Urothelium cell line (cell line): ENCODE measurements at regions not wholly inside any gene's neighbourhood (a gene's known extent, or its start where the extent isn't known, plus 50 kb on each side); places are given as distances from the start of the nearest gene placed in this dataset.

Experiments used
- DNase-seq: peaks from one replicate; pipeline ENCODE4 v3.0.0; 2011; ENCODE audit warnings: low spot score, mixed read lengths
- FAIRE-seq: peaks from 2 replicates; lab custom pipeline; 2011; peaks lifted over from hg19 to GRCh38; lab: Jason Lieb, UNC

DNA sequence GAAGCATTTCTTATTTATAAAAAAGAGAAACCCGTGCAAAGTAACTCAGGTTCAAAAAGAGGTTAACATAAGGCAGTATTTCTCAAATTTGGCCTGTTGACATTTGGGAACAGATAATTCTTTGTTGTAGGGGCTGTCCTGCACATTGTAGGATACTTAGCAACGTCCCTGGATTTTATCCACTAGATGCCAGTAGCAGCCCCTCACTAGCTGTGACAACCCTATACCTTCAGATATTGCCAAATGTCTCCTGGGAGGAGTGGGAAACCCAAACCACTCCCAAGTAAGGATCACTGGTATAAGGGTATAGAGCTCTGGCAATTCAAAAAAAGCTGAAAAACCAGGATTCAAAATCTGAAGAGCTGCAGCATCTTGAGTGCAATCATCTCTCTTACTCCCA, 202.3 kb upstream of the PRKCQ start:
- no peak for FAIRE-seq
- no peak for DNase-seq

DNA sequence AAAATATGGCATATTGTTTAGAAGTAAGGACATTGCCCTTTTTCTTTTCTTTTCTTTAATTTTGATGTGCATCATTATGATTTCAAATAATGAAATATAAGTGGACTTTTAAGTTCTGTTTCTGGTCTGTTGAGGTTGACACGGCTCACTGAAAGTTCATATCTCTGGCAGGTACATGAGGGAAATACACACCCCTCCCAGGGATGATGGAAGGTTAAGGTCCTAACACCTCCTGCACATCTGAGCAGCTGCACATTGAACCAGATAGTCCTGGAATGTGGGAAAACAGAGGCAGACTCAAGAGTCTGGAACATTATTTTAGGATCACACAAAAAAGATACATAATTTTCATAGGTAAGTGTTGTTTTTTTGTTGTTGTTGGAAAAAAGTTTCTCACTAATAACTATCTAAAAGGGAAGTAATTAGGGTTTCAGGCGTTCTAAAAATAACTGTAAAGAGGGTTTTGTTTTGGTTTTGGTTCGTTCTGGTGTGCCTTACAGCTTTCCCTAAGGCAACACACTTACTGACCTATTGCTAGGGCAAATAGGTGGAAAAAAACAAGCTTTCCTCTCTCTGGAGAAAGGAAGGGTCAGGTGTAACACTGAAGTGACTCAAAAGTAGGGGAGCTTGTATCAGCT, 201.2 kb upstream of the PRKCQ start:
- no peak for DNase-seq
- FAIRE-seq: no peak

DNA sequence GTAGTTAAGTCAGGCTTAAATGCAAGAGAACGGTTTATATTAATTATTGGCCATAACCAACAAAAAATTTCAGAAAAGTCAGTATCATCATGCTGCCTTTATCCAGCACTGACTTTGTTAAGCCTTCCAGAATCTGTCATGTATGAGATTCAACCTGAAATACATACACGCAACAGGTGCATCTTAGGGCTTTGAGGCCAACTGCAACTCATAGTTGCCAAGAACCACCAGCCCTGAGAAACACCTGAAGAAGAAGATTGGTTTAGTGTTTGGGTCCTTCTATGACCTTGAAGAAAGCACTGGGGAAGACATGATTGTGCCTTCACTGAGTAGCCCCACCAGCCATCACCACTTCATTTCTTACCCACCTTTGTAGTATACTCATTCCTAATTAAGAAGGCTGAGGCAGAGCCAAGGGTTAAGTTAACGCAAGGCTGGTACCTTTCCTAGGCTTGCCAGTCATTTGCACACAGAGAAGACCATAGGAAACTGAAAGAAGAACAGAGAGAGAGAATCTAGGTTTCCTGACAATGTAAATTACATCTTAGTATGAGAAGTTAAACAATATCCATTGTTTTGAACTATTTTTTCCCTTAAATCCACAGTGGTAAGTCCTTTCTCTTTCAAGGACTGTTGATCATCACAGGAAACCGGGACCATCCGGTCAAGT, 200.1 kb upstream of the PRKCQ start:
- DNase-seq (no peak), FAIRE-seq (no peak)

DNA sequence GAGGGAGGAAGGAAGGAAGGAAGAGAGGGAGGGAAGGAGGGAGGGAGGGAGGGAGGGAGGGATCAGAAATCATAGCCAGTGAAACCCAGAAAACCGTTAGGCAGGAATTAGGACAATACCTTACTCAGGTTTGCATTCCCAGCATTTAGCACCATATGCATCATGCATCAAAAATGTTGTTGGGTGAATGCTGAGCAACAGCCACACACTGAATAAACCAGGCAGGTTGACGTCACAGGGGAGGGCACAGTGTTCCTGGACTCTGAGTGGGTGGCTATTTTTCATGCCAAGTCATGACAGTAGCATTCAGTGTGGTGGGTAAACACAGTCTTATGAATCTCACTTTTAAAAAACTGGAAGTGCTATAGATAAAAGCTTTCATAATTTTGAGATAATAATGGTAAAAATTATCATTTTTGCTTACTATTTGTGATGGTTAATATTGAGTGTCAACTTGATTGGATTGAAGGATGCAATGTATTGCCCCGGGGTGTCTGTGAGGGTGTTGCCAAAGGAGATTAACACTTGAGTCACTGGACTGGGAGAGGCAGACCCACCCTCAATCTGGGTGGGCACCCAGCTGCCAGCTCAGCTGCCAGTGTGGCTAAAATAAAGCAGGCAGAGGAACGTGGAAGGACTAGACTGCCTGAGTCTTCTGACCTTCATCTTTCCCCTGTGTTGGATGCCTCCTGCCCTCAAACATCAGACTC, 199.1 kb upstream of the PRKCQ start:
- peak; percentile 87 for DNase-seq
- peak; percentile 74 for FAIRE-seq

DNA sequence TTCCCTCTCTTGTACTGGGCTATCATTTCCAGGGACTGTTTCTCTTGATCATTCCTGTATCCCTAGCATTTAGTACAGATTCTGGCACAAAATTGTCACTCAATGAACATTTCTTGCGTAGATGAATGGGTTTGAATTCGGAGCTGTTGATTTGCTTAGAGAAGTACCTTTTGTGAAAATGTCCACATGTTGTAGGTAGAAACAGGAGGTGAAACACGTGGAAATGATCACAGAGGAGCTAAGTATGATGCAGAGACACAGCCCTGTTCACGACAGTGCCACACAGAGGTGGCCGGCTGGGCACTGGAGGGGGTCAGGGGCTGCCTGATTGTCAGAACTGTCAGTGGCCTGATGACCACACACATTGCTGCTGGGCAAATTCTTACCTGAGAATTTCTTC, 196.1 kb upstream of the PRKCQ start:
- FAIRE-seq (no peak), DNase-seq (no peak)

DNA sequence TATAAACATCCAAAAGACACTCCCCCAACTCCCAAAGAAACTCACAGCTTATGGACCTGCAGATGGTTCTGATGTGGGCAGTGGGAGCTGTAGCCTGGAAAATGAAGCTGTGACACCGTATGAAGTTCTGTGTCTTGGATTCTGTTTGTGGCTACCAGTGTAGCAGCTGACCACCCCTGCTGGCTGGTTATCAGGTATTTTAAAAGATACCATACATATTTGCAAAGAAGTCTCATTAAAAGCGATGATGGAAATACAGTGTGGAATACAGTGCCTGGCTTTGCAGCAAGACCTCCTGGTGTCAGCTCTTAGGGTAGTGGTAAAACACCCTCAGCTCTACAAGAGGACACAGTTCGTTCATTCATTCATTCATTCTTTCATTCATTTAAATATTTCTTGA, 194.3 kb upstream of the PRKCQ start:
- FAIRE-seq (no peak), DNase-seq (no peak)

DNA sequence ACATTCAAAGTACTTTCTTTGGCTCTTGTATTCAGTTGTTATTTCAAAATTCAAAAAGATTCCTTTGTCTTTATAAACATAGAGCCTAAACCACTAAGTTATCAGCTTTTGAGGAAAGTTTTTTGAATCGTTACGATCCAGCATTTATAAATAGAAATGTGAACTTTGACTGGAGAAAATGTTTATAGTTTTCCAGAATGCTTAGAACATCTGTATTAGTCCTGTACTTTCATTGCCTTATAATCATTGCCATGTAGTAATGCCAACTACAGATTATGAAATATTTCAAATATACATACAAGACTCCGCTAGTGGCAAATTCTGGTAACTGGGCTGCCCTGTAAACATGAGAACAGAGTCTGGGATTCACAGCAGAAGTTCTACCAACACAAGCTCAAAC, 191.3 kb upstream of the PRKCQ start:
- no peak for FAIRE-seq

DNA sequence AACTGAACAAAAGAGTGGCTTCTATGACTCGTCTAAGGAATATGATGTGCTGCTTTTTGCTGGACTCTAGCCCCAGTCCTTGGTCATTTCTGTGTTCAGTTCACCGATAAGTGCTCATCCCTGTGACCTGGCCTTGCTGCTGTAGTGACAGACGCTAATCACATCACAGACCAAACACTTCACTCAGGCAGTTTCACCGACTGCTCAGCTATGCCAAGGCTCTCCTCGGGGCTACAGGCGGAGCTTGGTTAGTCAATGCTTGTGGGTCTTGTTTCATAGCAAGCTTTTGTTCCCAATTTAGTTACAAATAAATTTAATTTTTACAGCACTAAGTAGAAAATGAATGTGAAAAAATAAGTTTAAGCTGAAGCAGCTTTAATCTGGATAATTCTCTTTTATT, 190.8 kb upstream of the PRKCQ start:
- DNase-seq: no peak
- FAIRE-seq: no peak

More for the DNA sequence above, 191.3 kb upstream of the PRKCQ start:
- DNase-seq: no peak

DNA sequence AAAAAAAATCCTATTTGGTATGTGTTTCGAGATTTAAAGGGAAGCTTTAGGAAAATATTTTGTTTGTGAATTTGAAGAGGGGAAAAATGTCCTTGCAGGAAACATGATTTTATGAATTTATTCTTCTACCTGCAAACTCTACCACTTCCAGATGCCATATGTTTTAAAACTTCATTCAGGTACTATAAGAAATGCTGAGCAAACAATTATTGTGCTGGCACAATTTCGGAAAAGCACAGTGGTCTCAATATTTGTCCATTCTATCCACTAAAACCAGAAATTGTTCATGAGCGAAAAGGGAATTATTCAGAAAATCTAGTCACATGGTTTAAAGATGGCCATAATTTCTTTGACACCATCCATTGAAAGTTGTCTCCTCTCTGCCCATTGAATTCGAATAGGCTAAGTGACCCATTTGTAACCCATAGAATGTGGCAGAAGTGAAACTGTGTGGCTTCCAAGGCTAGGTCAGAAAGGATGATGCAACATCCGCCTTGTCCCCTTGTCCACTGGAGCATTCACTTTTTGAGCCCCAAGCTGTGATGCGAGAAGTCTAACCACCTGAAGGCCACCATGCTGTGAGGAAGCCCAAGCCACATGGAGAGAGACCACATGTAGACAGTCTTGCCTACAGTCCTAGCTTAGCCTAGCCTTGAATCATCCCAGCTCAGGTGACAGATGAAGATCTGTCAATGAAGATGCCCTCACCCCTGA, 189.8 kb upstream of the PRKCQ start:
- FAIRE-seq (no peak), DNase-seq (no peak)

DNA sequence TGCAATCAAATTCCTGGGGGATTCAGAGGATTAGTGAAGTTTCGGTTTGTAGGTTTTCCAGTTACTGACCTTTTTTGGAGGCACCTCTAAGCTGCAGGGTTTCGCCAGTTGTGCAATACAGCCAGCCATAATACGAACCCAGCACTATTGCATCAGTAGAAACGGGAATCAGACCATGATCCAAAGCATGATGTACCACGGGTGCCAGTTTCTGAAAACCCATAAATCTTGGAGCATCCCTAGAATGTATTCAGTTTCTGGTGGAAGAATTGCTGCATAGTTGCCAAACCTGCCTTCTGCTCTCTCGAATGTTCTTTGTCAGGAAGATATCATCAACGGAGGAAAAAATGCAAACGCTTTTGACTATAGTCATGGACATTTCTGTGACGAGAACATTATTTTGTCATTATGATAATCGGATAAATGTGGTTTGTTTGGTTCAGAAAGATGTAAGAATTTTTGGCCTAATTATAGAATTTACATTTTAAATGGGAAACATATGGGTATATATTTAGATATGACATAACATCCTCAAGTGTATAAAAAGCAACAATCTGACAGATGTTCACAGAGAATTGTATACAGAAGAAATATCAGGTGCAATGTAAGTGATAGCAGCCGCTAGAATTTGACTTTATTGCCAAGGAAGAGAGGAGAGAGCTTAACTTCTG, 186.2 kb upstream of the PRKCQ start:
- FAIRE-seq: no peak
- no peak for DNase-seq

DNA sequence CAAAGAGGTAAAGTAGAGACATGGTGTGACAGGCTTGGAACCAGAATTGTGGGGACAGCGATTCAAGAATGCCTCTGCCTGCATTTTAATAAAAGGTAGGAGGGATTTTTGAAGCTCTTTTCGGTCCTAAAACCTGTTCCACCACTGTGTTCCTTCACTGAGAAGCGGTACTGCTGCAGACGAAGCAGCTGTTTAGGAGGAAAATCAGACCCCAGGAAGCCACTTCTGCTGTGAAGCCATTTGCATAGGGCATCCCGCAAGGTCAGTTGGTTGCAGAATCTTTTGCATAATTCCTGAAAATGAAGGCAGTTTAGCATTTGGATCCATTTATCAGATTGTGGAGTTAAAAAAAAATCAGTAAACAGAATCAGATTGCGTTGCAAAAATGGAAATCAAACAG, 183.3 kb upstream of the PRKCQ start:
- FAIRE-seq (no peak), DNase-seq (no peak)

DNA sequence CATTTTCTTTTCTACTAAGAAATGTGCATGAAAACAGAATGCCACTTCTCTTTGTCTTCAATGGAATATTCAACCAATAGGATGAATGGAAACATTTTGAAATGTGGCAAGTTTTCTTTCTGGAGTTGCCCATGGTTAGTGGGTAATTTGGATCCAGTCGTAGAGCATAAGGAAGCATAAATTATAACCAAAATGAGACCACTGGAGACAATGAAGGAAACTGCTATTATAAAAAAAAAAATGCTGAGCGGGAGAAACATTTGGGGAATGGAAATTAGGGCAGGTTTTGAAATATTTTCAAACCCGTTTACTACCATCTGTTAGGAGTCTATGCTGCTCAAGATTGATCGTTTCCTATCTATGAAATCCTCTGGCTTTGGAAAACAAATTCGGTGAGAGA, 182.9 kb upstream of the PRKCQ start:
- FAIRE-seq (no peak), DNase-seq (no peak)

DNA sequence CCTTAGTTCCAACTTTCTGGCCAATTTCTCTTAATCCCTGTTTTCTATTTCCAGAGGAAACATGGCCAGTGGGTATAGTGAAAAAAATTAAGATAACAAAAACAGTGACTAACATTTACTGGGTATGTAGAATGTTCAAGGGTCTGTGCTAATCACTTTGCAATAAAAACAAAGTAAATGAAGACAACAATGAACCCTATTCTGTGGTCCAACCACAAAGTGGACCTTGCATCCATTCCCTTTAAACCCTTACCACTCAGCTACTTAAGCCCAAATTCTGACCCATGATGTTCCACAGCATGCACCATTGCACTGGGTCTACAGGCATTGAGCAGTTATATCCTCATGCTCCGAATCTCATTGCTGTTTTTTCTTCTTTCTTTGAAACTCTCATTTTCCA, 179.9 kb upstream of the PRKCQ start:
- DNase-seq (no peak), FAIRE-seq (no peak)

DNA sequence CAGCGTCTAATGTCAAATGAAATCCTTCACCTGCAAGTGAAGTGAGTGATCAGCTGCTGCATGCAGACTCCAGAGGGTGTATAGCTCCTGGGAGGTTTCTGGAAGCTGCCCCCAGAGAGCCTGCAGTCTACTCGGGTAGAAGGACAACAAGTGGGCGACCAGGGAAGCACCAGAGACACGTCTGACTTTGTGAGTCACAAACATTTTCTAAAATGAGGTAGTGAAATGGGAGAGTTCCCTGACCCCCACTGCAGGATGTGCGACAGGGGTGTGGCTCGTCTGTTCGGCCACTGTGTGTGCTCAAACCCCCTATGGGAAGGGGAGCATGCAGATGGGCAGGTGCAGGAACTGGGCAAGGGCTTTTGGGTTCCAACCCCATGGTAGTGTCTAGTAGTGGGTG, 177.1 kb upstream of the PRKCQ start:
- DNase-seq: no peak
- no peak for FAIRE-seq

DNA sequence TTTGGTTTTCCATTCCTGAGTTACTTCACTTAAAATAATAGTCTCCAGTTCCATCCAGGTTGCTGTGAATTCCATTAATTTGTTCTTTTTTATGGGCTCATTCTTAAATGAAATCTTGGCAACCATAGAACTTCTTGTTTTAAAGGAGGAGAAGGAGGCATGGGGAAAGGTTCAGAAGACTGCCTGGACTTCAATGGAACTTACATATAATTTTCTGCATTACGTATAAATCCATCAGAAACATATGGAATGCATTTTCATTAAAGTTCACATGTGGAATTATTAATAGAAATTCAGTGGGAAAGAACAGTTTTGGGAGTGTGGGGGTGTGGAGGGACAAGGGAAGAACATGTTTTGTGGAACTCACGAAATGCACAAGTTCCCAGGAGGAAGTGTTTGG, 176.6 kb upstream of the PRKCQ start:
- FAIRE-seq: no peak
- DNase-seq: no peak

DNA sequence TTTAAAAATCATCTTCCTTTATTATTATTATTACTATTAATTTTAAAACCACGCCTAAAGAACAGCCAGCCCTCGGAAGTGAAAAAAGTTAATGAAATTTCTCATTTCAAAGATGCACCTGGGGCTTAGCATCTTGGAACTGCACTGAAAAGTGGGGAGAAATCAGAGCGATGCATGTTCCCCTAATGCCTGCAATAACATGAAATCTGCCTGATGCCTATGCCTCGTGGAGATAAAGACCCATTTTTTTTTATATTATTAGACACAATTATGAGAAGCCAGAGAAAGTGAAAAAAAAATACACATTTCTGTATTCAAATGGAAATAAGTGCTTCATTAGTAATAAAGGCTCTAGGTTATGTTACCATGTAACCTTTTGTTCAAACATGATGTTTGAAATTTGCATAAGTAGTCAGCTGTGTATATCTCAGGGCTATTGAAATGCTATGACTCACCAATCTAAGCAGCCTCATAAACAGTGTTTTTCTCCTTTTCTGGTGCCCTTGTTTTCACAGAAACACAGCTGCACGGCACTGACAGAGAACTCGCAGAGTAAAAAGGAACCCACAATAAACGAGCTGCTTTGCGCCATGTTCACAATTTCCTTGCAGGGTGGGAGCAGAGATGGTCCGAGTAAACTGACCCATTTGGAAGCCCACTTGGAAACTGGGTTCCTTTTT, 175.8 kb upstream of the PRKCQ start:
- no peak for FAIRE-seq

DNA sequence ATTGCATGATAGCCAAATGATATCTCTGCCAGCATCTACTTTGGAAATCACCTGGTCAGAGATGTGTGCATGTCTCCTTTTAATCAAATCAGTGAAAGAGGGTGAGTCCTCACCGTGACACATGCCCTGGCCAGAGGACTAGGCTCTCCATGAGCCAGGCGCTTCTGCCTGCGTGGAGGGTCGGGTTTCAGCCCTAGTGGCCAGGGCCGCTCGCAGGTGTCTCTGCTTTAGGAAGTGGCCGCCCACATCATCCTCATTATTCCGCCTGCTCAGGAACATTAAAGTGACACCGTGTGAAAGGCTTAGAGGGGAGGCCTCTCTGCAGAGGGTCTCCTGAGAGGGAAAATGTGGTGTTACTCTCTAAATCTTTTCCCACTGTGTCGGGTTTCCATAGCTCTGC, 173.6 kb upstream of the PRKCQ start:
- FAIRE-seq (no peak), DNase-seq (no peak)

More for the DNA sequence above, 175.8 kb upstream of the PRKCQ start:
- peak; percentile 25 for DNase-seq

DNA sequence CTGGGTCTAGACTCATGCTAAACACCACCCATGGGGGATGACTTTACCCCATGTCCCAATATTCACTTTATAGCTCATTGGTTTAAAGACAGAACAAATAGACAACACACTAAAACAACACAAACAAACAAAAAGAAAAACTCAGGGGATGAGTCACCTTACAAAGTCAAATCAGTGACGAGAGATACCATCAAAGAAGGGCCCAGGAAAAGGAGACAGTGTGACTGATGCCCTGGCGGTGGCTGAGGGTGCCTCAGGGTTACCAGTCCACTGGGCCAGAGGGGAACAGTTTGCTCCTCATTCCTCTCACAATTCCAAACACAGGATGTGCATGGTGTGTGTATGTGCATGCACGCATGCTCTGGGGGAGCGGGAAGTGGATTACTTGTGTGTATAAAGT, 171.3 kb upstream of the PRKCQ start:
- FAIRE-seq (no peak), DNase-seq (no peak)

DNA sequence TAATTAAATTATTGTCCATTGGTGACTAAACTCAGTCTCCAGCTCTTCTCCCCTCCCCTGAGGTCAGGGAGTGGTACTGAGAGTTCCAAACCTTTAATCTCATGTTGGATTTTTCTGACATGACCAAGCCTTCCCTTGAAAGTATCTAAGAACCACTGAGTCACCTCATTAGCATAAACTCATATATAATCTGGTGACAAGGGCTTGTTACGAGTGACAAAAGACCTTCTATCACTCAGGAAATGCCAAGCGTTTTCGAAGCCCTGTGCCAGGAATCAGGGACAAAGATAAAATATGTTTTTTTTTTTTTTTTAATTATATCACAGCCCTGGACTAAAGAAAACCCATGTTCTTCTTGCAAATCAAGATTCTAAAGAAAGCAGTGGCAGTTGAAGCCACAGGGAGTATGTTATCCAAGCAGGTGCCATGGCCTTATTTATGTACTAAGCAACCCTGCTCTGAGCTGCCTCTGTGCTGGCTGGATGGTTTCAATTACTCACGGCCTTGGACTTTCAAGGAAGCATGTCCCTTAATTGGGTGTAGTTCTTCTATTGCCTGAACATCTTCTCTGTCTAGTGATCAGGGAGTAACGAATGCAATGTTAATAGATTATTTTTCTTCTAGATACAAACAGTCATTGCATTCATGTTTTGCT, 169.0 kb upstream of the PRKCQ start:
- FAIRE-seq (no peak), DNase-seq (peak; percentile 37)

DNA sequence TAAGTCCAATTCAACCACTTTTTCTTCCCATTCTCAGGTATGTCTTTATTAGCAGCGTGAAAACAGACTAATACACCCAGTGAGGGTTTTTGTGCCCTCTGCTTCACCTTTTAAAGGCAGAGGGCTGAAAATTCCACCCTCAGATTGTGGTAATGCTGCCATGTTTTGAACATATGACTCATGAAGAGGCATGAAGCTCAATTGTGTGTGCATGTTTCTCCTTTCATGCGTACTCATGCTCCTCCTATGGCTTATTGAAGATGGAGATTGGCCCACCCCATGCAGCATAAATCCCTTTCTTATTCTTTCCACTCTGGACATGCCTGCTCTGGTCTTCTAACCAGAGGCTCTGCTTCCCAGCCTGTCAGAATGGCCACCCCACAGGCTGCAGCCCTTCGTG, 168.0 kb upstream of the PRKCQ start:
- FAIRE-seq (no peak), DNase-seq (no peak)
